Osteoblast (primary cell): ENCODE measurements at regions not wholly inside any gene's neighbourhood (a gene's known extent, or its start where the extent isn't known, plus 50 kb on each side); places are given as distances from the start of the nearest gene placed in this dataset.

ENCODE experiments used
- DNase-seq: peaks from one replicate; pipeline ENCODE4 v3.0.0; 2011; ENCODE audit warnings: low spot score, mixed read lengths; ENCODE audit not compliant: insufficient read length; ENCODE audit errors: missing footprints
- H2AFZ ChIP-seq: 2 replicates; pipeline ENCODE4 v1.6.0; 2011; ENCODE audit warnings: mild to moderate bottlenecking, low read length
- H3K27ac ChIP-seq: 2 replicates; pipeline ENCODE4 v1.5.1; 2011; ENCODE audit warnings: mild to moderate bottlenecking, low read depth, low read length, moderate library complexity
- H3K27me3 ChIP-seq: 2 replicates; pipeline ENCODE4 v1.6.0; 2012; ENCODE audit warnings: mild to moderate bottlenecking, control low read depth, inconsistent platforms, low read length, moderate library complexity; ENCODE audit not compliant: insufficient read depth
- H3K36me3 ChIP-seq: 2 replicates; pipeline ENCODE4 v1.5.1; 2011; ENCODE audit warnings: mild to moderate bottlenecking, low read length, control low read depth, moderate library complexity; ENCODE audit not compliant: insufficient read depth
- H3K4me1 ChIP-seq: 2 replicates; pipeline ENCODE4 v1.5.1; 2011; ENCODE audit warnings: mild to moderate bottlenecking, low read length, control low read depth, moderate library complexity; ENCODE audit not compliant: insufficient read depth
- H3K4me2 ChIP-seq: 2 replicates; pipeline ENCODE4 v1.6.0; 2011; ENCODE audit warnings: mild to moderate bottlenecking, low read length; ENCODE audit not compliant: insufficient read depth
- H3K4me3 ChIP-seq: fragments of 200-600 bp; sonication (generic); 3 replicates; pipeline ENCODE4 v1.5.1; 2012; ENCODE audit warnings: mild to moderate bottlenecking, low read length, inconsistent platforms; ENCODE audit not compliant: insufficient read depth
- H3K79me2 ChIP-seq: 2 replicates; pipeline ENCODE4 v1.6.0; 2012; ENCODE audit warnings: mild to moderate bottlenecking, low read length, control low read depth, inconsistent platforms; ENCODE audit not compliant: insufficient read depth
- H3K9me3 ChIP-seq: 2 replicates; pipeline ENCODE4 v1.5.1; 2011; ENCODE audit warnings: low read depth, low read length, control low read depth
- H4K20me1 ChIP-seq: 2 replicates; pipeline ENCODE4 v1.6.0; 2012; ENCODE audit warnings: mild to moderate bottlenecking, low read length, control low read depth; ENCODE audit not compliant: insufficient read depth
- CTCF ChIP-seq: IDR thresholded peaks from 2 replicates; pipeline ENCODE4 v1.5.1; 2011; ENCODE audit warnings: mild to moderate bottlenecking, low read depth, low read length, moderate library complexity; ENCODE audit errors: extremely low read depth

GRCh38 chr14:48382961-48383360 is 707.6 kb upstream of the MDGA2 start:
- Histone ChIP-seq H2AFZ (no peak overlapping the region), H3K27ac (no peak overlapping the region), H3K79me2 (no peaks in the 10 kb centered on the region), H3K27me3 (no peaks in the 10 kb centered on the region), H3K4me2 (no peak overlapping the region), H3K9me3 (peaks cover 2% of the 10 kb centered on the region), H4K20me1 (no peaks in the 10 kb centered on the region), H3K4me3 (no peak overlapping the region), H3K4me1 (no peaks in the 10 kb centered on the region), H3K36me3 (no peaks in the 10 kb centered on the region)
- no peak for DNase-seq
- TF ChIP-seq CTCF, result no peak

- Histone ChIP-seq H3K27me3 (no peaks in the 10 kb centered on the region), H3K27ac (no peak overlapping the region), H4K20me1 (no peaks in the 10 kb centered on the region), H3K36me3 (no peaks in the 10 kb centered on the region), H3K4me1 (no peaks in the 10 kb centered on the region), H2AFZ (no peak overlapping the region), H3K4me2 (no peak overlapping the region), H3K79me2 (no peaks in the 10 kb centered on the region), H3K9me3 (peaks cover 2% of the 10 kb centered on the region), H3K4me3 (no peak overlapping the region)
- DNase-seq, result no peak
- no peak for TF ChIP-seq CTCF
Measured at GRCh38 chr14:48378541-48378940, 703.1 kb upstream of the MDGA2 start.

GRCh38 chr14:48373981-48374380 is 698.6 kb upstream of the MDGA2 start:
- H2AFZ ChIP-seq, result no peak overlapping the region
- no peak overlapping the region for H3K4me3 ChIP-seq
- no peaks in the 10 kb centered on the region for H3K36me3 ChIP-seq
- H3K4me2 ChIP-seq, result no peak overlapping the region
- TF ChIP-seq CTCF, result no peak
- H3K27ac ChIP-seq, result no peak overlapping the region
- DNase-seq, result peak; percentile 11
- H3K9me3 ChIP-seq, result no peaks in the 10 kb centered on the region
- no peaks in the 10 kb centered on the region for H3K27me3 ChIP-seq
- H4K20me1 ChIP-seq, result no peaks in the 10 kb centered on the region
- H3K79me2 ChIP-seq, result no peaks in the 10 kb centered on the region
- no peaks in the 10 kb centered on the region for H3K4me1 ChIP-seq

- no peaks in the 10 kb centered on the region for H3K27me3 ChIP-seq
- H3K4me1 ChIP-seq, result no peaks in the 10 kb centered on the region
- no peak overlapping the region for H3K4me2 ChIP-seq
- H3K27ac ChIP-seq, result no peak overlapping the region
- TF ChIP-seq CTCF, result no peak
- H3K9me3 ChIP-seq, result no peaks in the 10 kb centered on the region
- no peaks in the 10 kb centered on the region for H3K36me3 ChIP-seq
- DNase-seq, result no peak
- H4K20me1 ChIP-seq, result no peaks in the 10 kb centered on the region
- no peak overlapping the region for H3K4me3 ChIP-seq
- H2AFZ ChIP-seq, result no peak overlapping the region
- H3K79me2 ChIP-seq, result no peaks in the 10 kb centered on the region
Measured at GRCh38 chr14:48350971-48351370, 675.6 kb upstream of the MDGA2 start.
